HCT116 (cell line): ENCODE measurements at regions not wholly inside any gene's neighbourhood (a gene's known extent, or its start where the extent isn't known, plus 50 kb on each side); places are given as distances from the start of the nearest gene placed in this dataset.

Experiments
- CTCF ChIP-seq, 3 experiments: fragments of 200-600 bp in 1 of 3; sonication (generic) in 1 of 3; IDR thresholded peaks in 2 of 3; conservative IDR thresholded peaks in 1 of 3; 2 replicates each; pipeline ENCODE4 v1.5.1; 2012 to 2017; ENCODE audit warnings: low read depth in 2 of 3, low read length in 2 of 3, antibody characterized with exemption in 1 of 3, borderline replicate concordance in 1 of 3, control low read depth in 1 of 3, mild to moderate bottlenecking in 1 of 3, mixed read lengths in 1 of 3, mixed run types in 1 of 3, moderate library complexity in 1 of 3; ENCODE audit not compliant: insufficient read depth in 1 of 3
- EZH2 ChIP-seq: fragments of 200-600 bp; sonication (generic); IDR thresholded peaks from 2 replicates; pipeline ENCODE4 v1.6.1; 2017; ENCODE audit warnings: antibody characterized with exemption, mixed run types
- JUND ChIP-seq: IDR thresholded peaks from 2 replicates; pipeline ENCODE4 v1.6.1; 2012
- REST ChIP-seq: IDR thresholded peaks from 2 replicates; pipeline ENCODE4 v1.6.1; 2012; ENCODE audit warnings: low read depth
- SP1 ChIP-seq: IDR thresholded peaks from 2 replicates; pipeline ENCODE4 v1.6.1; 2012; ENCODE audit warnings: low read depth

- TF ChIP-seq JUND (no peak), CTCF (IDR thresholded peaks at IDR 0.05 in 2 of 3, conservative IDR thresholded peaks at IDR 0.05 in 1 of 3; ENCODE audit: borderline replicate concordance in 1 of 3, insufficient read depth in 1 of 3, low read depth in 2 of 3, low read length in 2 of 3) (no peak), SP1 (no peak), REST (no peak), EZH2 (no peak)
Measured at GRCh38 chrX:45771114-45771513, 570.4 kb upstream of the DIPK2B start.
